ENCODE measurements at regions not wholly inside any gene's neighbourhood (a gene's known extent, or its start where the extent isn't known, plus 50 kb on each side); places are given as distances from the start of the nearest gene placed in this dataset.

DNA sequence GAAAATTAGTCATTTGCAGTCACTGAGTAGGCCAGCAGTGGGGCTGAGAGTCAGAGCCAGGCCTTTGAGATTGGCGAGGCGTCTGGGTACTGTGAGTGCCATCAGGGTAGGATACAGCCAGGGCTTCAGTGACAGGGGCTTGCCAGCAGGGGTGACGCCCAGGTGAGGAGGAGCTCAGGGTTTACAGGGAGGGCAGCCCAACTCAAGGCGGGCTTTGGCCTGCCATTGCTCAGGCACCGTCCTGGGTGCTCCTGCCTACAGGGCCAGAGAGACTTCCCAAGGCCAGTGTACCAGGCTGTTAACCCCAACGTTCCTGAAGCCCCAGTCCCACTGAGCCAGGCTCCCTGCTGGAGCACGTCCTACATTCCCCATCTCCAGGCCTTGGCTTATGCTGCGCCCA, 152.0 kb downstream of the FBLN2 start:
- TF ChIP-seq, protein P1, sequence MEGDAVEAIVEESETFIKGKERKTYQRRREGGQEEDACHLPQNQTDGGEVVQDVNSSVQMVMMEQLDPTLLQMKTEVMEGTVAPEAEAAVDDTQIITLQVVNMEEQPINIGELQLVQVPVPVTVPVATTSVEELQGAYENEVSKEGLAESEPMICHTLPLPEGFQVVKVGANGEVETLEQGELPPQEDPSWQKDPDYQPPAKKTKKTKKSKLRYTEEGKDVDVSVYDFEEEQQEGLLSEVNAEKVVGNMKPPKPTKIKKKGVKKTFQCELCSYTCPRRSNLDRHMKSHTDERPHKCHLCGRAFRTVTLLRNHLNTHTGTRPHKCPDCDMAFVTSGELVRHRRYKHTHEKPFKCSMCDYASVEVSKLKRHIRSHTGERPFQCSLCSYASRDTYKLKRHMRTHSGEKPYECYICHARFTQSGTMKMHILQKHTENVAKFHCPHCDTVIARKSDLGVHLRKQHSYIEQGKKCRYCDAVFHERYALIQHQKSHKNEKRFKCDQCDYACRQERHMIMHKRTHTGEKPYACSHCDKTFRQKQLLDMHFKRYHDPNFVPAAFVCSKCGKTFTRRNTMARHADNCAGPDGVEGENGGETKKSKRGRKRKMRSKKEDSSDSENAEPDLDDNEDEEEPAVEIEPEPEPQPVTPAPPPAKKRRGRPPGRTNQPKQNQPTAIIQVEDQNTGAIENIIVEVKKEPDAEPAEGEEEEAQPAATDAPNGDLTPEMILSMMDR (IDR thresholded peaks at IDR 0.05) = no peak
- no peak for TF ChIP-seq POLR2A (IDR thresholded peaks at IDR 0.05)
